Fibroblast of villous mesenchyme (primary cell): ENCODE measurements at regions not wholly inside any gene's neighbourhood (a gene's known extent, or its start where the extent isn't known, plus 50 kb on each side); places are given as distances from the start of the nearest gene placed in this dataset.
A peak's percentile ranks its signal among the peaks of the same experiment; 100 is the strongest.

Experiments used
- DNase-seq: peaks from one replicate; pipeline ENCODE4 v3.0.0-alpha.2; 2010; ENCODE audit warnings: low read depth
- H3K4me3 ChIP-seq: 2 replicates; pipeline ENCODE4 v1.5.1; 2011; ENCODE audit warnings: low read depth, mild to moderate bottlenecking, low read length
- CTCF ChIP-seq: IDR thresholded peaks from 2 replicates; pipeline ENCODE4 v1.5.1; 2012; ENCODE audit warnings: low read depth, mild to moderate bottlenecking, low read length; ENCODE audit not compliant: insufficient read depth

- TF ChIP-seq CTCF, result no peak
- no peak for DNase-seq
- H3K4me3 ChIP-seq, result no peak overlapping the region
Observed at GRCh38 chr1:218669431-218669830, 324.3 kb downstream of the TGFB2 start.

- DNase-seq, result no peak
- H3K4me3 ChIP-seq, result no peak overlapping the region
- no peak for TF ChIP-seq CTCF
Observed at GRCh38 chr1:218670875-218671274, 325.7 kb downstream of the TGFB2 start.

GRCh38 chr1:218671573-218671972 lies 326.4 kb downstream of the TGFB2 start:
- peak; percentile 92 for DNase-seq
- TF ChIP-seq CTCF, result no peak
- no peak overlapping the region for H3K4me3 ChIP-seq

GRCh38 chr1:218673170-218673569 lies 328.0 kb downstream of the TGFB2 start:
- no peak for TF ChIP-seq CTCF
- H3K4me3 ChIP-seq, result no peak overlapping the region
- no peak for DNase-seq

GRCh38 chr1:218674280-218674773 lies 329.2 kb downstream of the TGFB2 start:
- DNase-seq, result peak; percentile 73
- peak; percentile 13 for TF ChIP-seq CTCF
- no peak overlapping the region for H3K4me3 ChIP-seq

- no peak overlapping the region for H3K4me3 ChIP-seq
- no peak for TF ChIP-seq CTCF
- DNase-seq, result no peak
Observed at GRCh38 chr1:218677026-218677425, 331.9 kb downstream of the TGFB2 start.

GRCh38 chr1:218679391-218679790 lies 334.3 kb downstream of the TGFB2 start:
- no peak for TF ChIP-seq CTCF
- no peak overlapping the region for H3K4me3 ChIP-seq
- DNase-seq, result peak; percentile 51
